ENCODE measurements at regions not wholly inside any gene's neighbourhood (a gene's known extent, or its start where the extent isn't known, plus 50 kb on each side); places are given as distances from the start of the nearest gene placed in this dataset.
A peak's percentile ranks its signal among the peaks of the same experiment; 100 is the strongest.
"Not testable (repeated sequence)": the region's sequence is repeated elsewhere in the genome, so short reads cannot be mapped to it uniquely, and the experiment has no call there.

DNA sequence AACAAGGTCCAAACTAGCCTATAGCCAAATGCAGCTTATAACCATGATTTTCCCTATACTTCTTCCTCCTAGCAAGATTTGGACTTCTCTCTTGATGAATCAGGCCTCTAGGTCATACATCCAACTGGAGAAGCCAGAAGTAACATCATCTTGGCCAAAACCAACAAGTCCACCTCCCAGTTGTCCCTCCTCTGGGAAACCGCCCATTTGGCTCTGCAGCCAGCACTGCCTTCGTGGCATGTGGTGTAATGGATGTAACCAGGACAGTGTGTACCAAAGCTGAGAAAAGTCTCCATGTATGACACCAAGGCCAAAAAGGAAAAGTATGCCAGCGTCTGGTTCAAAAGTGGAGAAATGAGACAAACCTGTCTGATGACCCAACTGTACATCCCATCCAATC lies 59.3 kb upstream of the VASH1 start:
- no peak for DNase-seq

DNA sequence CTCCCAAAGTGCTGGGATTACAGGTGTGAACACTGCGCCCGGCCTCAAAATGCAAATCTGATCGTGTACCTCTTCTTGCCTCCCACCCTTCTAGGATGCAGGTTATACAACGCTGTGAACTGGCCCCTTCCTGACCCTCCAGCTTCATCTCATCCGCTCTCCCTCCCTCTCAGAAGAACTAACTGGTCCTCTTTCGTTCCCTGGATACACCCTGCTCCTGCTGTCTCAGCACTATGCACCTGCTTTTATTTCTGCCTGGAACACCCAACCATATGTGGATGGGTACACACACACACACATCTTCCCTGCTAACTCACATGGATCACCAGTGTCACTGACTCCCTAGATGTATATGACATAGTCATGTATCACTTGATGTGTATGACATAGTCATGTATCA lies 56.1 kb upstream of the VASH1 start:
- DNase-seq = no peak

GRCh38 chr14:76706207-76706606 lies 55.1 kb upstream of the VASH1 start:
- DNase-seq = not testable (repeated sequence)

GRCh38 chr14:76706811-76707210 lies 54.5 kb upstream of the VASH1 start:
- DNase-seq = no peak

GRCh38 chr14:76708028-76708427 lies 53.2 kb upstream of the VASH1 start:
- peak; percentile 25 for DNase-seq

DNA sequence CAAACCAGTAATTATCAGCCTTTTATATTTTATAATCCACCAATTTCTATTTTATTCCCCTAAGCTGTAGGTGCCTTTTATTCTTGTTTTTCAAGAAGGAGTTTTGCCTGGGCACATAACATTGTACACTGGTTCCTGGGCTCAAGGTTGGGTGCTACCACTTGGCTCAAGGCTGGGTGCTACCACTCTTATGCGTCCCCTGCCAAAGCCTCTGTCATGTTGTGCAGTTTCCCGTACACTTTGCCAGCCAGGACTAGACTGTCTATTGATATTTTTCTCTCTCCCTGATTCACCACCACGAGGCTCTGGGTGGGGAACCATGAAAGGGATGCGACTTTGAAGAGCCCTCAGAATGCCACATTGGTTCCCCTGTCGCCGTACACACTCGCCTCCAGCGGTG lies 52.5 kb upstream of the VASH1 start:
- DNase-seq = no peak

DNA sequence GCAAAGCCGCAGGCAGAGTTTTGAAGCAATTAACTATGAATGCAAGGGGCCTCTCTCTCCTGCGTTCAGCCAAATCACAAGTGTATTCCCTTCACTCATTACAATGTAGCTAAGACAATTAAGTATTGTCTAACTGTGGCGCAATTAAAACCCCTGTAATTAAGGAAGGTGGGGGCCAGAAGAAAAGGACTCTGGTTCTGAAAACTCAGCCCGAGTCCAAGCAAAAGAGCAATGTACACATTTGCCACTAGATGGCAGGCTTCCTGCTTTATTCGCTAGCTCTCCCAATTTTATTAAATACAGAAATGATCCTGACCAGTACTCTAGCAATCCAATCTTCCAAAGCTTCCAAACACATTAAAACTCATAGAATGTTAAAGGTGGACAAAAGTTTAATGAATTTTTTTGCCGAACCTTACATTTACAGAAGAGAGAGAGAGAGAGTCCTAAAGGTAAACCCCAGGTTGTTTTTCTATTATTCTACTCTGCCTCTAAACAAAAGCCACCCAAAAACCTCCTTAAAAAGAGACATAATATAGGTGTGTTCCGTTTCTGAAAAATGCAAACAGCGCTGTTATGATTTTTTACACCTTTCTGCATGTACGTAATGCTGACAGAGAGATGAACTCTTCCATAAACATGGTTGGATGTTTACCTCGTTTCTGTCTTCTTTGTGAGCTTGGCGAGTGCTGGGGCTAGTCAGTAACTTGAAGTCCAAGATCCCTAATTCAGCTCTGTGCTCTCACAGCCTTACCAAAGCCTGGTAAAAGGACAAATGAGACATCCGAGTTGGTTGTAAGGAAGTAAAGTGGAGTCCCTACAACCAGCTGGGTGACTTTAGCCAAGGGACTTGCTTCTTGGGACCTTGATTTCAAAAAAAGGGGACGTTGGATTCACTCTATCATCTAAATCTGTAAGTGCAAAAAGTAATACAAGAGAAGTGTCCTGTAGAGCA lies 50.9 kb upstream of the VASH1 start:
- DNase-seq = peak; percentile 34
